Esophagus muscularis mucosa (tissue), 4 donors: ENCODE measurements at regions not wholly inside any gene's neighbourhood (a gene's known extent, or its start where the extent isn't known, plus 50 kb on each side); places are given as distances from the start of the nearest gene placed in this dataset.

ENCODE experiments used
- DNase-seq: peaks from one replicate; pipeline ENCODE4 v3.0.0-alpha.2; 2017; ENCODE audit errors: extremely low spot score
- H3K27ac ChIP-seq, 4 donors: fragments of 200-600 bp; sonication (generic); replicated peaks in 1 of 4; 1 replicate in 3 of 4; 2 replicates in 1 of 4; pipeline ENCODE4 v1.5.1; 2016 to 2019; ENCODE audit warnings: mild to moderate bottlenecking in 1 of 4
- H3K27me3 ChIP-seq, 4 donors: fragments of 200-600 bp; sonication (generic); one replicate each; pipeline versions ENCODE4 v1.5.1 to v1.6.0; 2016 to 2019
- H3K36me3 ChIP-seq, 4 donors: fragments of 200-600 bp; sonication (generic); one replicate each; pipeline ENCODE4 v1.5.1; 2016 to 2019
- H3K4me1 ChIP-seq, 4 donors: fragments of 200-600 bp; sonication (generic); one replicate each; pipeline ENCODE4 v1.5.1; 2016 to 2019
- H3K4me3 ChIP-seq, 4 donors: fragments of 200-600 bp; sonication (generic); 1 replicate in 2 of 4; 2 replicates in 2 of 4; pipeline ENCODE4 v1.5.1; 2016 to 2019; ENCODE audit warnings: mild to moderate bottlenecking in 4 of 4, moderate library complexity in 1 of 4
- H3K9me3 ChIP-seq, 4 donors: fragments of 200-600 bp; sonication (generic); 1 replicate in 3 of 4; 2 replicates in 1 of 4; pipeline ENCODE4 v1.5.1; 2016 to 2019
- CTCF ChIP-seq, 3 experiments: fragments of 200-600 bp in 2 of 3; fragments of 450-650 bp in 1 of 3; sonication (generic) in 2 of 3; IDR thresholded peaks; one replicate each; pipeline ENCODE4 v1.5.1; 2017 to 2019; ENCODE audit warnings: antibody characterized with exemption in 3 of 3, mild to moderate bottlenecking in 2 of 3, moderate library complexity in 1 of 3
- EP300 ChIP-seq: sonication (generic); formaldehyde crosslinking; IDR thresholded peaks from one replicate; pipeline ENCODE4 v1.6.1; 2017; ENCODE audit warnings: antibody characterized with exemption
- POLR2A ChIP-seq: fragments of 450-650 bp; IDR thresholded peaks from one replicate; pipeline ENCODE4 v1.6.1; 2017; ENCODE audit warnings: antibody characterized with exemption, moderate library complexity, mild to moderate bottlenecking, low read depth
- POLR2AphosphoS5 ChIP-seq, 2 donors: sonication (generic); formaldehyde crosslinking; IDR thresholded peaks; one replicate each; pipeline ENCODE4 v1.6.1; 2017; ENCODE audit warnings: antibody characterized with exemption in 2 of 2
- WGBS: methylation state at CpG from one replicate; pipeline ENCODE4 v1.1.5; 2018; 5-methylcytosine and 5-hydroxymethylcytosine counted together
- intact Hi-C: fragments of 100-400 bp; cut with DNase I; formaldehyde crosslinking; loops from one replicate; pipeline ENCODE4 v1.15.1; 2023

GRCh38 chr18:38483326-38483725, 917.7 kb upstream of the CELF4 start:
- TF ChIP-seq EP300, result no peak
- no peak for TF ChIP-seq POLR2A
- TF ChIP-seq CTCF (IDR thresholded peaks at IDR 0.05), result no peak
- no peak for TF ChIP-seq POLR2AphosphoS5 (IDR thresholded peaks at IDR 0.05)
- H3K4me3 ChIP-seq, result no peak overlapping the region
- no peaks in the 10 kb centered on the region for H3K9me3 ChIP-seq
- 59% methylated on average over 5 of the region's 5 CpGs for WGBS
- H3K4me1 ChIP-seq, result no peaks in the 10 kb centered on the region
- no peak overlapping the region for H3K27ac ChIP-seq
- intact Hi-C loops, result no loop called here
- no peaks in the 10 kb centered on the region for H3K36me3 ChIP-seq
- DNase-seq, result no peak
- no peaks in the 10 kb centered on the region for H3K27me3 ChIP-seq

GRCh38 chr18:38481576-38481975, 916.0 kb upstream of the CELF4 start:
- no peaks in the 10 kb centered on the region for H3K4me1 ChIP-seq
- no peaks in the 10 kb centered on the region for H3K27me3 ChIP-seq
- no peak for DNase-seq
- 59% methylated on average over 5 of the region's 5 CpGs for WGBS
- H3K4me3 ChIP-seq, result no peak overlapping the region
- intact Hi-C loops, result no loop called here
- no peak for TF ChIP-seq POLR2A
- no peak for TF ChIP-seq CTCF (IDR thresholded peaks at IDR 0.05)
- no peak for TF ChIP-seq POLR2AphosphoS5 (IDR thresholded peaks at IDR 0.05)
- TF ChIP-seq EP300, result no peak
- no peaks in the 10 kb centered on the region for H3K36me3 ChIP-seq
- no peaks in the 10 kb centered on the region for H3K9me3 ChIP-seq
- H3K27ac ChIP-seq, result no peak overlapping the region

- no peak overlapping the region for H3K4me3 ChIP-seq
- no peak for DNase-seq
- 73% methylated on average over 2 of the region's 2 CpGs for WGBS
- no peak overlapping the region for H3K27ac ChIP-seq
- TF ChIP-seq POLR2A (no peak), EP300 (no peak), CTCF (IDR thresholded peaks at IDR 0.05) (no peak), POLR2AphosphoS5 (IDR thresholded peaks at IDR 0.05) (no peak)
- no peaks in the 10 kb centered on the region for H3K27me3 ChIP-seq
- no peaks in the 10 kb centered on the region for H3K36me3 ChIP-seq
- intact Hi-C loops, result no loop called here
- no peaks in the 10 kb centered on the region for H3K9me3 ChIP-seq
- H3K4me1 ChIP-seq, result peaks cover 0 to 9% (median 2%) of the 10 kb centered on the region in 4 donors
Measured at GRCh38 chr18:38475686-38476085, 910.1 kb upstream of the CELF4 start.

GRCh38 chr18:38473535-38473934, 907.9 kb upstream of the CELF4 start:
- intact Hi-C loops, result no loop called here

More at GRCh38 chr18:38473535-38473934, 907.9 kb upstream of the CELF4 start:
- Histone ChIP-seq H3K4me1 (peaks cover 0 to 11% (median 5%) of the 10 kb centered on the region in 4 donors), H3K4me3 (no peak overlapping the region), H3K27me3 (no peaks in the 10 kb centered on the region), H3K36me3 (no peaks in the 10 kb centered on the region), H3K27ac (no peak overlapping the region), H3K9me3 (no peaks in the 10 kb centered on the region)
- TF ChIP-seq POLR2AphosphoS5 (IDR thresholded peaks at IDR 0.05), result no peak
- no peak for TF ChIP-seq CTCF (IDR thresholded peaks at IDR 0.05)
- 58% methylated on average over 2 of the region's 2 CpGs for WGBS
- no peak for DNase-seq
